Tibial nerve (tissue), 4 donors: ENCODE measurements at regions not wholly inside any gene's neighbourhood (a gene's known extent, or its start where the extent isn't known, plus 50 kb on each side); places are given as distances from the start of the nearest gene placed in this dataset.

Source experiments
- DNase-seq, 2 donors: peaks; one replicate each; pipeline ENCODE4 v3.0.0-alpha.2; 2019; ENCODE audit warnings: low spot score in 2 of 2
- H3K27ac ChIP-seq, 4 donors: fragments of 200-600 bp; sonication (generic) in 3 of 4; one replicate each; pipeline ENCODE4 v1.5.1; 2017 to 2019; ENCODE audit warnings: mild to moderate bottlenecking in 1 of 4
- H3K27me3 ChIP-seq, 2 donors: fragments of 200-600 bp; sonication (generic) in 1 of 2; one replicate each; pipeline versions ENCODE4 v1.5.1 to v1.6.0; 2017 to 2019
- H3K36me3 ChIP-seq, 3 donors: fragments of 200-600 bp; sonication (generic); one replicate each; pipeline ENCODE4 v1.5.1; 2018 to 2019
- H3K4me1 ChIP-seq, 4 donors: fragments of 200-600 bp; sonication (generic) in 3 of 4; one replicate each; pipeline ENCODE4 v1.5.1; 2017 to 2019
- H3K4me3 ChIP-seq, 4 donors: fragments of 200-600 bp; sonication (generic) in 3 of 4; one replicate each; pipeline ENCODE4 v1.5.1; 2017 to 2019; ENCODE audit warnings: mild to moderate bottlenecking in 1 of 4, moderate library complexity in 1 of 4
- H3K9me3 ChIP-seq, 4 donors: fragments of 200-600 bp; sonication (generic) in 3 of 4; one replicate each; pipeline ENCODE4 v1.5.1; 2017 to 2019
- EP300 ChIP-seq, 2 donors: sonication (generic); formaldehyde crosslinking; IDR thresholded peaks; one replicate each; pipeline ENCODE4 v1.6.1; 2017; ENCODE audit warnings: antibody characterized with exemption in 2 of 2, mild to moderate bottlenecking in 1 of 2
- POLR2A ChIP-seq, 2 donors: fragments of 450-650 bp; IDR thresholded peaks; one replicate each; pipeline ENCODE4 v1.6.1; 2017; ENCODE audit warnings: antibody characterized with exemption in 2 of 2, mild to moderate bottlenecking in 2 of 2, moderate library complexity in 2 of 2
- WGBS, 2 donors: methylation state at CpG; one replicate each; pipeline ENCODE4 v1.1.5; 2018; 5-methylcytosine and 5-hydroxymethylcytosine counted together
- TF ChIP-seq, protein P1 (sequence below), 5 experiments: fragments of 200-600 bp in 3 of 5; fragments of 450-650 bp in 2 of 5; sonication (generic) in 3 of 5; IDR thresholded peaks; one replicate each; pipeline ENCODE4 v1.5.1; 2016 to 2019; ENCODE audit warnings: antibody characterized with exemption in 5 of 5, mild to moderate bottlenecking in 3 of 5, moderate library complexity in 2 of 5

- H3K27ac ChIP-seq = no peak overlapping the region
- DNase-seq = no peak
- no peaks in the 10 kb centered on the region for H3K36me3 ChIP-seq
- H3K27me3 ChIP-seq = no peaks in the 10 kb centered on the region
- peaks cover 0 to 16% (median 0%) of the 10 kb centered on the region in 4 donors for H3K9me3 ChIP-seq
- H3K4me1 ChIP-seq = no peaks in the 10 kb centered on the region
- no peak for TF ChIP-seq EP300 (IDR thresholded peaks at IDR 0.05)
- no peak for TF ChIP-seq POLR2A (IDR thresholded peaks at IDR 0.05)
- TF ChIP-seq, protein P1, sequence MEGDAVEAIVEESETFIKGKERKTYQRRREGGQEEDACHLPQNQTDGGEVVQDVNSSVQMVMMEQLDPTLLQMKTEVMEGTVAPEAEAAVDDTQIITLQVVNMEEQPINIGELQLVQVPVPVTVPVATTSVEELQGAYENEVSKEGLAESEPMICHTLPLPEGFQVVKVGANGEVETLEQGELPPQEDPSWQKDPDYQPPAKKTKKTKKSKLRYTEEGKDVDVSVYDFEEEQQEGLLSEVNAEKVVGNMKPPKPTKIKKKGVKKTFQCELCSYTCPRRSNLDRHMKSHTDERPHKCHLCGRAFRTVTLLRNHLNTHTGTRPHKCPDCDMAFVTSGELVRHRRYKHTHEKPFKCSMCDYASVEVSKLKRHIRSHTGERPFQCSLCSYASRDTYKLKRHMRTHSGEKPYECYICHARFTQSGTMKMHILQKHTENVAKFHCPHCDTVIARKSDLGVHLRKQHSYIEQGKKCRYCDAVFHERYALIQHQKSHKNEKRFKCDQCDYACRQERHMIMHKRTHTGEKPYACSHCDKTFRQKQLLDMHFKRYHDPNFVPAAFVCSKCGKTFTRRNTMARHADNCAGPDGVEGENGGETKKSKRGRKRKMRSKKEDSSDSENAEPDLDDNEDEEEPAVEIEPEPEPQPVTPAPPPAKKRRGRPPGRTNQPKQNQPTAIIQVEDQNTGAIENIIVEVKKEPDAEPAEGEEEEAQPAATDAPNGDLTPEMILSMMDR (IDR thresholded peaks at IDR 0.05) = no peak
- H3K4me3 ChIP-seq = no peak overlapping the region
These were observed 1509.1 kb downstream of the REEP3 start for GRCh38 chr10:65030263-65030662.

GRCh38 chr10:65032867-65033769 is 1511.9 kb downstream of the REEP3 start:
- Histone ChIP-seq H3K27ac (no peak overlapping the region), H3K4me3 (no peak overlapping the region), H3K9me3 (peaks cover 0 to 20% (median 0%) of the 10 kb centered on the region in 4 donors), H3K36me3 (no peaks in the 10 kb centered on the region), H3K4me1 (no peaks in the 10 kb centered on the region), H3K27me3 (no peaks in the 10 kb centered on the region)
- no peak for DNase-seq
- no peak for TF ChIP-seq EP300 (IDR thresholded peaks at IDR 0.05)
- TF ChIP-seq POLR2A (IDR thresholded peaks at IDR 0.05) = no peak
- TF ChIP-seq, protein P1 (IDR thresholded peaks at IDR 0.05) = no peak
- 23 to 47% methylated on average over 4 of the region's 4 CpGs for WGBS, 2 donors

DNA sequence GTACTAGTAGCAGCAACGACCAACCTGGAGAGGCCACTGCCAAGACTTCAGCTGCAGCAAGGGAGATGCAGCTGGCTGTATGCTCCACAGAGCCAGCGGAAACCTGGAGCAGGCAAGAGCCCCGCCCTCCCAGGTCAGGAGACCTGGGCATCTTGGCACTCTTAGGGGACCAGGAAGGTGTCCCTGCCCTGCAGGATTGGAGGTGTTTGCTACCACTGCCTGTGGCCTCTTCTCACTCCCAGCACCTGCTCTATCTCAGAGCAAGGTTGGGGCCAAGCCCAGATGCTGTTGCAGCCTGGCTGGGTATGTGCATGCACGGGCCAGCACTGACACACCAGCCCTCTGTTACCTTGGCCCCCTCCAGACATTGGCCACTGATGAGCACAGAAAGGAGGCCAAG is 1512.8 kb downstream of the REEP3 start:
- Histone ChIP-seq H3K27me3 (no peaks in the 10 kb centered on the region), H3K4me1 (no peaks in the 10 kb centered on the region), H3K36me3 (no peaks in the 10 kb centered on the region), H3K27ac (no peak overlapping the region), H3K4me3 (no peak overlapping the region), H3K9me3 (peaks cover 0 to 20% (median 0%) of the 10 kb centered on the region in 4 donors)
- WGBS, 2 donors = 77 to 84% methylated on average over 4 of the region's 4 CpGs
- TF ChIP-seq EP300 (IDR thresholded peaks at IDR 0.05) (no peak), POLR2A (IDR thresholded peaks at IDR 0.05) (no peak)
- TF ChIP-seq, protein P1 (IDR thresholded peaks at IDR 0.05) = no peak
- DNase-seq = no peak

DNA sequence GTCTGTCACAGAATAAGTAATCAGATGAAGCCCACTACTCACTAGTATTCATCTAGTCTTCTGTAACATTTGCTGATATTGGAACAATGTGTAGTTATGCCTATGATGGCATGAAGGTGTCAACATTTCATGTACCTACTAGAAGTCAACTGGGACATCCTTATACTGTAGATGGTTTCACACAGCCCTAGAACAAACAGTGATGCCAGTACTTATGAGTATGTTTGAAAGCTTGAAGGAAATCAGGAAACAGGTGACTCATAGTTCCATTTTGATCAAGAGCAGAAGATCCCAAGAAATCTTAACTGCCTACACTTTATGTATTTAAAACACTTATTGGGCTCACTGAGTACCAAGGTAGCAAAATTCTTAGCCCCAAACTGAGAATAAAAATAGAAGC is 1519.6 kb downstream of the REEP3 start:
- H3K4me3 ChIP-seq = no peak overlapping the region
- H3K36me3 ChIP-seq = no peaks in the 10 kb centered on the region
- H3K9me3 ChIP-seq = no peaks in the 10 kb centered on the region
- H3K4me1 ChIP-seq = no peaks in the 10 kb centered on the region
- no peaks in the 10 kb centered on the region for H3K27me3 ChIP-seq
- TF ChIP-seq EP300 (IDR thresholded peaks at IDR 0.05) = no peak
- no peak overlapping the region for H3K27ac ChIP-seq
- DNase-seq = no peak

DNA sequence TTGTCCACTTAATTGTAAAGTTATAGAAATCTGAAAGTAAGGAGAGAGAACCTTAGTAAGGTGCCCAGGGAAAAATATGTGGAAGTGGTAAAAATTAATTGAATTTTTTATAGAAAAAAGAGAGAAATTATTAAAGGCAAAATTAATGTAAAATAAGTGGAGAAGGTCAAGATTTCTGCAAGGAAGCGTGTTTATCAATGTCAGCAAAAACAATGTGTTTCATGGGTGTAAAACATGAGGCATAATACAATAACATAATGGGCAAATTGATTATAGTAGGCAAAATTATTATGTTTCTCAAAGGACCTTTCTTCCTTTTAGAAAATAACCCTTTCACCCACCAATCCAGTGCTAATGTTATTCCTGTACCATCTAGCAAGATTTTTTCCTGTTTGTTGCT is 1520.1 kb downstream of the REEP3 start:
- DNase-seq = no peak
- WGBS, 2 donors = 77 to 80% methylated on average over 1 of the region's 1 CpG
- Histone ChIP-seq H3K36me3 (no peaks in the 10 kb centered on the region), H3K27me3 (no peaks in the 10 kb centered on the region), H3K27ac (no peak overlapping the region), H3K4me3 (no peak overlapping the region), H3K4me1 (no peaks in the 10 kb centered on the region), H3K9me3 (no peaks in the 10 kb centered on the region)
- TF ChIP-seq POLR2A (IDR thresholded peaks at IDR 0.05) (no peak), EP300 (IDR thresholded peaks at IDR 0.05) (no peak)
- TF ChIP-seq, protein P1 (IDR thresholded peaks at IDR 0.05) = no peak
